Psoas muscle (tissue), 7 donors: ENCODE measurements at regions not wholly inside any gene's neighbourhood (a gene's known extent, or its start where the extent isn't known, plus 50 kb on each side); places are given as distances from the start of the nearest gene placed in this dataset.

Experiments used
- ATAC-seq, 4 donors: fragments of 200-7000 bp; cut with Tn5 transposase; one replicate each; pipeline ENCODE4 v1.9.1; 2020; ENCODE audit warnings: moderate library complexity in 3 of 4, mild to moderate bottlenecking in 2 of 4
- DNase-seq, 2 donors: peaks; one replicate each; pipeline ENCODE4 v3.0.0-alpha.2; 2020
- H3K27ac ChIP-seq: fragments of 200-600 bp; one replicate; pipeline ENCODE4 v1.8.0; 2022
- H3K27me3 ChIP-seq, 3 donors: fragments of 200-600 bp in 1 of 3; one replicate each; pipeline versions ENCODE4 v1.6.1 to v1.8.0; 2013 to 2022; ENCODE audit warnings: low read length in 2 of 3, mild to moderate bottlenecking in 2 of 3, moderate library complexity in 1 of 3; ENCODE audit not compliant: insufficient read depth in 3 of 3
- H3K36me3 ChIP-seq, 2 donors: fragments of 200-600 bp in 1 of 2; one replicate each; pipeline versions ENCODE4 v1.6.1 to v1.8.0; 2013 to 2022; ENCODE audit warnings: low read depth in 1 of 2, mild to moderate bottlenecking in 1 of 2, moderate library complexity in 1 of 2; ENCODE audit not compliant: insufficient read depth in 1 of 2
- H3K4me1 ChIP-seq: fragments of 200-600 bp; one replicate; pipeline ENCODE4 v1.8.0; 2022
- H3K4me3 ChIP-seq: fragments of 200-600 bp; one replicate; pipeline ENCODE4 v1.8.0; 2022; ENCODE audit warnings: mild to moderate bottlenecking
- H3K9me3 ChIP-seq: fragments of 200-600 bp; one replicate; pipeline ENCODE4 v1.8.0; 2022
- whole genome bisulfite sequencing, 3 donors: extraction: QIAGEN DNeasy Blood & Tissue Kit; methylation state at CpG; one replicate each; pipeline versions ENCODE4 v1.1.6 to v1.1.7; 2013; 5-methylcytosine and 5-hydroxymethylcytosine counted together
- intact Hi-C, 2 donors: fragments of 100-400 bp; cut with DNase I; formaldehyde crosslinking; loops; one replicate each; pipeline versions ENCODE4 v1.11.0 to v1.14.2; 2022
- TF ChIP-seq, protein P1 (sequence below): fragments of 200-600 bp; IDR thresholded peaks from one replicate; pipeline ENCODE4 v1.8.0; 2022; ENCODE audit warnings: antibody characterized with exemption
- donor health status: healthy with polysubstance abuse.
- donor health status: DM: no; HTN: no; CAD: no; lungs with moderate emphysema.
- donor health status: Bipolar disorder and iron deficiency.
- donor health status: healthy.
- donor health status: DM: yes; HTN: yes; CAD: no.
- donor health status: DM: no; HTN: no; CAD: no.
- donor health status: DM: yes; HTN: yes; CAD: no.

DNA sequence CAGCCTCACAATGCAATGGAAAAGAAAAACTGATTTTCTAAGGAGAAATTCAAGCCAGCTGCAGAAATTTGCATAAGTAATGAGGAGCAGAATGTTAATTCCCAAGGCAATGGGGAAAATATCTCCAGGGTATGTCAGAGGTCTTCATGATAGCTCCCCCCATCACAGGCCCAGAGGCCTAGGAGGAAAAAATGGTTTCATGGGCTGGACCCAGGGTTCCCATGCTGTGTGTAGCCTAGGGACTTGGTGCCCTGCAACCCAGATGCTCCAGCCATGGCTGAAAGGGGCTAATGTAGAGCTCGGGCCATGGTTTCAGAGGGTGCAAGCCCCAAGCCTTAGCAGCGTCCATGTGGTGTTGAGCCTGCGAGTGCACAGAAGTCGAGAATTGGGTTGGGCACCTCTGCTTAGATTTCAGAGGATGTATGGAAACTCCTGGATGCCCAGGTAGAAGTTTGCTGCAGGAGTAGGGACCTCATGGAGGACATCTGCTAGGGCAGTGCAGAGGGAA lies 53.5 kb upstream of the TEX13C start:
- H3K27me3 ChIP-seq: no peaks in the 10 kb centered on the region
- no peak overlapping the region for H3K4me3 ChIP-seq
- H3K4me1 ChIP-seq: no peaks in the 10 kb centered on the region
- ATAC-seq: no peak
- TF ChIP-seq, protein P1, sequence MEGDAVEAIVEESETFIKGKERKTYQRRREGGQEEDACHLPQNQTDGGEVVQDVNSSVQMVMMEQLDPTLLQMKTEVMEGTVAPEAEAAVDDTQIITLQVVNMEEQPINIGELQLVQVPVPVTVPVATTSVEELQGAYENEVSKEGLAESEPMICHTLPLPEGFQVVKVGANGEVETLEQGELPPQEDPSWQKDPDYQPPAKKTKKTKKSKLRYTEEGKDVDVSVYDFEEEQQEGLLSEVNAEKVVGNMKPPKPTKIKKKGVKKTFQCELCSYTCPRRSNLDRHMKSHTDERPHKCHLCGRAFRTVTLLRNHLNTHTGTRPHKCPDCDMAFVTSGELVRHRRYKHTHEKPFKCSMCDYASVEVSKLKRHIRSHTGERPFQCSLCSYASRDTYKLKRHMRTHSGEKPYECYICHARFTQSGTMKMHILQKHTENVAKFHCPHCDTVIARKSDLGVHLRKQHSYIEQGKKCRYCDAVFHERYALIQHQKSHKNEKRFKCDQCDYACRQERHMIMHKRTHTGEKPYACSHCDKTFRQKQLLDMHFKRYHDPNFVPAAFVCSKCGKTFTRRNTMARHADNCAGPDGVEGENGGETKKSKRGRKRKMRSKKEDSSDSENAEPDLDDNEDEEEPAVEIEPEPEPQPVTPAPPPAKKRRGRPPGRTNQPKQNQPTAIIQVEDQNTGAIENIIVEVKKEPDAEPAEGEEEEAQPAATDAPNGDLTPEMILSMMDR: no peak
- WGBS, 3 donors: 87 to 93% (median 92%) methylated on average over 4 of the region's 4 CpGs
- H3K36me3 ChIP-seq: no peaks in the 10 kb centered on the region
- H3K9me3 ChIP-seq: no peaks in the 10 kb centered on the region
- no peak for DNase-seq
- intact Hi-C loops: no loop called here
- no peak overlapping the region for H3K27ac ChIP-seq
